ENCODE measurements at regions not wholly inside any gene's neighbourhood (a gene's known extent, or its start where the extent isn't known, plus 50 kb on each side); places are given as distances from the start of the nearest gene placed in this dataset.

- Histone ChIP-seq H3K27me3 (no peaks in the 10 kb centered on the region), H3K36me3 (no peaks in the 10 kb centered on the region), H3K4me3 (no peak overlapping the region), H3K4me1 (no peaks in the 10 kb centered on the region), H3K27ac (no peak overlapping the region), H3K9me3 (no peaks in the 10 kb centered on the region)
- TF ChIP-seq POLR2AphosphoS5 (IDR thresholded peaks at IDR 0.05; ENCODE audit: insufficient read depth in 1 of 2, low read depth in 1 of 2) (no peak), CTCF (IDR thresholded peaks at IDR 0.05) (no peak), POLR2A (IDR thresholded peaks at IDR 0.05) (no peak)
- DNase-seq (ENCODE audit: extremely low spot score in 2 of 2): no peak
- intact Hi-C loops (cut with DNase I): no loop called here
These were observed 978.8 kb upstream of the POU3F3 start for GRCh38 chr2:103875131-103875530.

GRCh38 chr2:103875531-103875930 is 978.4 kb upstream of the POU3F3 start:
- intact Hi-C loops (cut with DNase I): no loop called here
- TF ChIP-seq POLR2A (IDR thresholded peaks at IDR 0.05) (no peak), CTCF (IDR thresholded peaks at IDR 0.05) (no peak), POLR2AphosphoS5 (IDR thresholded peaks at IDR 0.05; ENCODE audit: insufficient read depth in 1 of 2, low read depth in 1 of 2) (no peak)

GRCh38 chr2:103876611-103877010 is 977.3 kb upstream of the POU3F3 start:
- H3K9me3 ChIP-seq: no peaks in the 10 kb centered on the region
- no peak overlapping the region for H3K4me3 ChIP-seq
- H3K27ac ChIP-seq: no peak overlapping the region
- no peaks in the 10 kb centered on the region for H3K27me3 ChIP-seq
- no peaks in the 10 kb centered on the region for H3K4me1 ChIP-seq
- DNase-seq (ENCODE audit: extremely low spot score in 2 of 2): no peak
- no peaks in the 10 kb centered on the region for H3K36me3 ChIP-seq
- TF ChIP-seq POLR2AphosphoS5 (IDR thresholded peaks at IDR 0.05; ENCODE audit: insufficient read depth in 1 of 2, low read depth in 1 of 2): no peak
- no peak for TF ChIP-seq POLR2A (IDR thresholded peaks at IDR 0.05)
- no peak for TF ChIP-seq CTCF (IDR thresholded peaks at IDR 0.05)
- intact Hi-C loops (cut with DNase I): no loop called here

More at GRCh38 chr2:103875531-103875930, 978.4 kb upstream of the POU3F3 start:
- no peaks in the 10 kb centered on the region for H3K9me3 ChIP-seq
- H3K27ac ChIP-seq: no peak overlapping the region
- H3K4me1 ChIP-seq: no peaks in the 10 kb centered on the region
- no peaks in the 10 kb centered on the region for H3K36me3 ChIP-seq
- DNase-seq (ENCODE audit: extremely low spot score in 2 of 2): no peak
- H3K4me3 ChIP-seq: no peak overlapping the region
- H3K27me3 ChIP-seq: no peaks in the 10 kb centered on the region

GRCh38 chr2:103879101-103879500 is 974.8 kb upstream of the POU3F3 start:
- no peak for TF ChIP-seq CTCF (IDR thresholded peaks at IDR 0.05)
- TF ChIP-seq POLR2A (IDR thresholded peaks at IDR 0.05): no peak
- no peak for TF ChIP-seq POLR2AphosphoS5 (IDR thresholded peaks at IDR 0.05; ENCODE audit: insufficient read depth in 1 of 2, low read depth in 1 of 2)
- intact Hi-C loops (cut with DNase I): no loop called here
- H3K27ac ChIP-seq: no peak overlapping the region
- DNase-seq (ENCODE audit: extremely low spot score in 2 of 2): no peak
- H3K27me3 ChIP-seq: no peaks in the 10 kb centered on the region
- H3K4me1 ChIP-seq: no peaks in the 10 kb centered on the region
- H3K4me3 ChIP-seq: no peak overlapping the region
- H3K36me3 ChIP-seq: no peaks in the 10 kb centered on the region
- no peaks in the 10 kb centered on the region for H3K9me3 ChIP-seq

GRCh38 chr2:103880081-103880834 is 973.7 kb upstream of the POU3F3 start:
- Histone ChIP-seq H3K4me3 (no peak overlapping the region), H3K4me1 (no peaks in the 10 kb centered on the region), H3K27ac (no peak overlapping the region), H3K9me3 (no peaks in the 10 kb centered on the region), H3K27me3 (no peaks in the 10 kb centered on the region), H3K36me3 (no peaks in the 10 kb centered on the region)
- intact Hi-C loops (cut with DNase I): no loop called here
- no peak for TF ChIP-seq CTCF (IDR thresholded peaks at IDR 0.05)
- no peak for TF ChIP-seq POLR2A (IDR thresholded peaks at IDR 0.05)
- no peak for TF ChIP-seq POLR2AphosphoS5 (IDR thresholded peaks at IDR 0.05; ENCODE audit: insufficient read depth in 1 of 2, low read depth in 1 of 2)
- DNase-seq (ENCODE audit: extremely low spot score in 2 of 2): no peak
